Activated CD4-positive, CD25-positive, alpha-beta regulatory T cell treated with anti-CD3 and anti-CD28 coated beads, Interleukin-2, amount 50 U/mL, for 24 hours (primary cell): ENCODE measurements at regions not wholly inside any gene's neighbourhood (a gene's known extent, or its start where the extent isn't known, plus 50 kb on each side); places are given as distances from the start of the nearest gene placed in this dataset.

Experiments
- ATAC-seq, 2 donors: fragments of 150-1000 bp; cut with Tn5 transposase; one replicate each; pipeline ENCODE4 v1.10.0; 2021; ENCODE audit warnings: mild to moderate bottlenecking in 1 of 2, moderate library complexity in 1 of 2

DNA sequence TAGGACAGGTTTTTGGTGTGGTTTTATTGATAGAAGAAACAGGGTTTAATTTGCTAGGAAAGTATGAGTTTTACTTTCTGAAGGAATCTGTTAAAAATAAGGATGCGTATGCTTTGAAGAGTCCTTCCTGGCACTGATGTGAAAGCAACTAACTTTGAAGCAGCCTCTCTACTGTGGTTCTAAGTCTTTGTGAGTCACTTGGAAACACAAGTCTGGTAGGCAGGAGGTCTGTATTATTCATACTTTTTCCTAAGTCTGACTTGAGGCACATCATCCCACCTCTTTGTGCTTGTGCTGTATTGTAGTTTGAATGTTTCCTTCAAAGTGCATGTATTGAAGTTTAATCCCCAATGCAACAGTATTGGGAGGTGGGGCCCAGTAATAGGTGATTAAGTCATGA, 129.0 kb downstream of the TAF11L14 start:
- no peak for ATAC-seq

DNA sequence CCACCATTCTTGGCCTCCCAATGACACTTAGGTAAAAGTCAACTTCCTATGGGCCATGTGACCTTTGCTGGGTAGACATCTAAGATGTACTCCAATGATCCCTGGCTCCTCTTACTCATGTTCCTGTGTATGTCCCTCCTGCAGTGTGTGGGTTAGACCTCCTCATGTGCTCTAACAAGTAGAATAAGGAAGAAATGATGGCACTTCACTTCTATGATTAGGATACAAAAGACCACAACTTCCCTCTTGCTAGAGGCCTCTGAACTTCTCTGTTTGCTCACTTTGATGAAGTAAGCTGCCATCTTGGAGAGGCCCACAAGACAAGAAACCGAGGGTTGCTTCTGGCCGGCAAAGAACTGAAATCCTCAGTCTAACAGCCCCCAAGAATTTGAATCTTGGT, 131.8 kb downstream of the TAF11L14 start:
- ATAC-seq = no peak

DNA sequence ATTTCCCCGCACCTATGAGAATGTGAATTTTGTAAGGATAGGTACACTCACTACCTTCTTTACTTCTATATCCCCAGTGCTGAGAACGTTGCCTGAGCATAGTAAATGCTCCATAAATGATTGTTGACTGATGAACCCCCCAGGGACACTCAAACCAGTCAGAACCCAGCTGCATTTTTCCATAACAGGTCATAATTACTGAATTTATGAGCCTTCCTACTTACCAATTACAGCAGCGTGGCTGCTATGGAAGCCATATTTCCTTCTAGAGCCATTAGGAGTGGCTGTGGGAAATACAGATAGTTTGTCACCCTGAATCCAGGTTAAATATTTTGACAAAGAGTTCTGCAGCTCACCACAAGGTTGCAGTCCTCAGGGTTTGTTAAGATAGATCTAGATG, 135.0 kb downstream of the TAF11L14 start:
- no peak for ATAC-seq

DNA sequence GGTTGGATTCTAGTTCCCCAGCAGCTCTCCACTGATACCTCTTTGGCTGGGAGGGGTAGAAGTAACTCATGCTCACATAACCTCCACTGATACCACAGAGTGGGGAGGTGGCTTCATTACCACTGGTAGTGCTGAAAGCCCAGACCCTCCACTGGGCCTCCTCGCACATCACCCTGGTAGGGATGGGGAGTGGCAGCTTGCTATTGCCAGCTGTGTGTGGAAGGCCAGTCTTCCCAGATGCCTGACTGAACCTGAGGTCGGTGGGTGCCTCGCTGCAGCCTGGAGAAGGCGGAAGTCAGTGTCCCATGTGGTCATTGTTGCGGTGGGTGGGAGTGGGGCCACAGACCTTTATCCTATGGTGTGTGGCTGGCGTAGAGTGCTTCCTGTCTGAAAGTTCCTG, 138.0 kb downstream of the TAF11L14 start:
- ATAC-seq = no peak

GRCh38 chr5:17785774-17786173, 151.5 kb downstream of the TAF11L14 start:
- ATAC-seq = no peak

- no peak for ATAC-seq
Measured at GRCh38 chr5:17788351-17788750, 154.1 kb downstream of the TAF11L14 start.

GRCh38 chr5:17794201-17794600, 159.9 kb downstream of the TAF11L14 start:
- no peak for ATAC-seq

- ATAC-seq = no peak
Measured at GRCh38 chr5:17794815-17795214, 160.6 kb downstream of the TAF11L14 start.

DNA sequence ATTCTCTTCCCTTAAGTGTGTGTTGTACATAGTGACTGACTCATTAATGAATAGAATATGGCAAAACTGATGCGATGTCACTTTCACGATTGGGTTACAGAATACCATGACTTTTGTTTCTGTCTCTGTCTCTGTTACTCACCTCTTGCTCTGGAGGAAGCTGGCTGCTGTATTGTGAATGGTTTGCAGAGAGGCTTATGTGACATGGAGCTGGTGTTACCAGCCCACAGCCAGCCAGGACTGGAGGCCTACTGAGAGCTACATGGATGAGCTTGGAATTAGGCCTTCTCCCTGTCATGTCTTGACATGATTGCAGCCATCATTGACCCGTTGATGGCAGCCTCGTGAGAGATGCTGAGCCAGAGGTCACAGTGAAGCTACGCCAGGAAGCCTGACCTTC, 161.9 kb downstream of the TAF11L14 start:
- ATAC-seq = no peak

- ATAC-seq = no peak
Measured at GRCh38 chr5:17796757-17797396, 162.6 kb downstream of the TAF11L14 start.

DNA sequence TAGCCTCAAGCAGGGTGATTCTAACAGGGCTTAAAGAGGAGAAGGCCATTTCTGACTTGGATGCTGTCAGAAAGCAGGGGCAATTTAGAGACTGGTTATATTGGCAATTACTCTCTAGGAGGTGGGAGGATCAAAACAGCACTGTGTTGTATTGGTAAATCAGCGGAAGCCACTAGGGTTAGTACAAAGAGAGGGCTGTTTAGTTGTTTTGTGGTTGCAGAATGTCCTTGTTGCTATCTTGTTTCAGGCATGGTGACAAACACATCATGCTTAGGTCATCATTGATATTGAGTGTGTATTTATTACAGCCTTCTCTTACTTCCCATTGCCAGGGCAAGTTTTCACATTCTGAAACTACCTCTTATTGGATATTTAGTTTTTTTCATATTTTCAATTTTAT, 165.3 kb downstream of the TAF11L14 start:
- no peak for ATAC-seq

DNA sequence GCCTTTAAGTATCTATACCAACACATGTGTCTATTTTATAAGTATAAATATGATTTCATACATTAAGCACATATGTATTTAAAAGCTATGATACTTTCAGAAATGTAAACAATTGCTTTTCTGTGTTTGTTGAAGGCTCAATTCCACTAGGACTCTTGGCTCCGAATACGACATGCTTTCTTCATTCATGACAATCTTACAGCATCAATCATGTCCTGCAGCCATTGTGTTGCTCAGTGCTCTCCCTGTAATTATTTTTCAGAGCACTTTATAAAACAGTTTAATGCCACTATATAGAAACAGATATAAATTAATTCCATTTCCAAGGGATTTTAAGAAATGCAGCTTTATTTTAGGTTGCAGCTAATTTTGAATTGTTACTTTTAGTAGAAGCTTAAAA, 167.3 kb downstream of the TAF11L14 start:
- ATAC-seq = no peak

DNA sequence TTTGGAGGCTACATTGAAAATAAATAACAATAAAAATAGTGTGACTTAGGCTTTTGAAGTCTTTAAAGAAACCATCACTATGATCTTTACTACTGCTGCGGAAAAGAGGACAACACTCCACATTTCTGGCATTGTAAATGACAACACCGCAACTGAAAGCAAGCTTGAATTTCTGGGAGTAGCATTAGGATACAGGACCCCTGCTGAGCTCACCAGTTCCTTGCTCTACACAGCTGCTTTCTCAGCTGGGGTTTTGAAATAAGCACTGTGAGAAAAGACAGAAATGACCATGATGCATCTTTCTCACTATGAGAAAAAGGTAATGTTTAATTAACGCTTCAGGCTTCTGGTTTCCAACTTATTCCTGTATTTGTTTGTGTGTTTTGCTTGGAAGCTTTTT, 168.0 kb downstream of the TAF11L14 start:
- ATAC-seq = no peak

DNA sequence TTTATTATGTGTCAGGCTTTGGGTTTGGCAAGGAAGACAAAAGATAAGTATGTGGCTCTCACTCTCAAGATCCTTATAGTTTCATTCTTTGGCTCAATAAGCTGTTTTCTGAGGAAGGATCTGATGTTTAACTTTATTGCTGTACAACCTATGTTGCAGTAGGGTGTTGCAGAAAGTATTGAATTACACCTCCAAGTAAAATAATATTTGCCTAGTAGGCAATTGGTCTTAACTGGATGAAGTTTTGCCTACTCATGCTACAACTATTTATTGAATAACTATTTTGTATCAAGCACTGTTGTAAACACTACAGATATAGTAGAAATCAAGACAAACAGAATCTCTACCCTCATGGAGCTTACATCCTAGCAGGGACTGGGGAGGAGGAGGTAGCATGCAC, 169.7 kb downstream of the TAF11L14 start:
- no peak for ATAC-seq

DNA sequence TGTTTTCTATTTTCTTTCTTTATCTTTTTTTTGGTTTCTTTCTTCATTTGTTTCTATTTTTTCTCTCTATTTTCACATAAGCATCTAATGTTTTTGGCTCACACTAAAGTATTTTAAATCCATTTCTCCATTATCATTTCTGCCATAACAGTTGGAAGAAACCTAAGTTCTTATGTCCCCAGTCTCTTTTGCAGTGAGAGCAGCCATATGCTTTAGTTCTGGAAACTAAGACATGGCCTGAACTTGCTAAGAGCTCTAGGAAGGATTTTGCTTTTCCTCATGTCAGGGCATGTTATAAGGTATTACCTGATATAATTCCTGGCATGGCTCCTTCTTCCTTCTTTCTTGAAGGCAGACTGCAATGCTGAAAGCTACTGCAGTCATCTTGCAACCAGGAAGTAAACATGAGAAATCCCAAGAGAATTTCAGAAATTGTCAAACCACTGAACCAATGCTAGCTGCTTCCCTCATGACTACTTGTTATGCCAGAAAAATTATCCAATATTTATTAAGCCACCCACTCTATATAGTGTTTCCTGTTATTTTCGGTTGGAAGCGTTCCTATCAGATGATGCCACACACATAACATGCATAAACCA, 171.1 kb downstream of the TAF11L14 start:
- no peak for ATAC-seq

DNA sequence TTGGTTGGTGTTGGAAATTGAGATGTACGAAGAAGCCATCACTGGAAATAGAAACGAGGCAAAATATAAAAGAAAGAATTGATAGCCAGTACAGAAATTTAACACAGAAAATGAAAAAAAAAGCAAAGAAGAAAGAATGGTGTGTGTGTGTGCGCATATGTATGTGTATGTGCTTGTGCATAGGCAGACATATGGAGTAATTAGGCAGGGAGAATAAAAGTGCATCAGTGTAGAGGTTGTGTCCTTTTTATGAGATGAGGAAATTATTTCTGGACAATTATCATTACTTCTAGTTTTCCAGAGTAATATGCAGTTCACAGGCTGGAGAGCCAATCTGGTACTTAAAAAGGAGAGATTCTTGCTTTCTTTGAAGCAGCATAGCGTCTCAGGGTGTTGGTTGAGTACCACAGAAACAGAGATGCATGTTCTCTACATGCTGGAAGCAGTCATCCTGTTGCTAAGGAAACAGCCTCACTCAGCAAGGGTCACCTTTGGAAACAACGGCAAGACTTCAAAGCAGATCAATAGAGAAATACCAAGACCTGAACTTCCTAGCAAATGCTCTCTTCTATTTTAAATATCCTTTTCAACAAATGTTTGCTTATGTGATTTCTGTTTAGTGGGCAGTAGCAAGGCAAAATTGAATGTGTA, 172.7 kb downstream of the TAF11L14 start:
- no peak for ATAC-seq

- no peak for ATAC-seq
Measured at GRCh38 chr5:17808566-17808965, 174.3 kb downstream of the TAF11L14 start.

DNA sequence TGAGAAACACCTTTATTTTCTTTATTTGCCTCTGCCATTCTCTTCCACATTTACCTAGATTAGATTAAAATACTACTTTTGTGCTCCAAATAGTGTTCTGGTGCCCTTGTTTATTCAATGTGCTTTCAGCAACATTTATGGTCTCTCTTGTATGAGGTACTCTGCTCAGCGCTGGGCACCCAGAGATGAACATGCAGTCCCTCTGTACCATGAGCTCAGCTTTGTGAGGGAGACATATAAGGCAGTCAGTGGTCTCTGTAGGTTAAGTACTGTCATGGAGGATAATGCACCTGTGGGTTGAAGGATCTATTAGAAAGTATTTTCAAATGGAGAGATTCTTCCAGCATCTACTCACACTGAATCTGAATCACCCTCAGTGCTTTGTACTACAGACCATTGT, 176.5 kb downstream of the TAF11L14 start:
- no peak for ATAC-seq

- ATAC-seq = no peak
Measured at GRCh38 chr5:17813214-17813613, 179.0 kb downstream of the TAF11L14 start.

GRCh38 chr5:17816505-17816904, 182.2 kb downstream of the TAF11L14 start:
- no peak for ATAC-seq

- ATAC-seq = no peak
Measured at GRCh38 chr5:17816944-17817343, 182.7 kb downstream of the TAF11L14 start.

GRCh38 chr5:17817990-17818389, 183.7 kb downstream of the TAF11L14 start:
- ATAC-seq = no peak

GRCh38 chr5:17819783-17820182, 185.5 kb downstream of the TAF11L14 start:
- no peak for ATAC-seq

- ATAC-seq = no peak
Measured at GRCh38 chr5:17828681-17829080, 194.4 kb downstream of the TAF11L14 start.

- ATAC-seq = no peak
Measured at GRCh38 chr5:17829456-17829855, 195.2 kb downstream of the TAF11L14 start.
